PC-3 (cell line): ENCODE measurements at regions not wholly inside any gene's neighbourhood (a gene's known extent, or its start where the extent isn't known, plus 50 kb on each side); places are given as distances from the start of the nearest gene placed in this dataset.

Source experiments
- EZH2 ChIP-seq: fragments of 300-600 bp; sonication (generic); IDR thresholded peaks from one replicate; pipeline ENCODE4 v1.6.1; 2017; ENCODE audit warnings: antibody characterized with exemption, mild to moderate bottlenecking, low read length; ENCODE audit not compliant: unreplicated experiment
- TF ChIP-seq, protein P1 (sequence below): fragments of 300-600 bp; sonication (generic); conservative IDR thresholded peaks from 2 replicates; pipeline ENCODE4 v1.5.1; 2017; ENCODE audit warnings: antibody characterized with exemption, low read depth, mild to moderate bottlenecking, low read length

DNA sequence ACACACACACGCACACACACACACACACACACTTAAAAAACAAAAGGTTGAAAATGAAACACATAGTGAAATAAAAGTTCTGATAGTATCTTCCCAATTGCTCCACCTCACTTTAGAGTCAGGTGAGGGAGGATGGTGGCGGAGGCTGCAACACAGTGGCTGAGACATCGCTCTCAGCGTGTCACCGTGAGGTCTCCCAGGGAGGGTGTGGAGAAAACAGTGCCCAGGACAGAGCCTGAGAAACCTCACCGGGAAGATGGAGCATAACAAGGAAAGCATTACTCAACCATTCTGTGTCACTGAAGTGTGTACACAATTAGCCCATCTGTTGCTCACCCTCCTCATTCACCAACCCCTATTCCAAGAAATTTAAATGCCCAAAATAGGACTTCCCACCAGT is 111.4 kb upstream of the USP29 start:
- TF ChIP-seq, protein P1, sequence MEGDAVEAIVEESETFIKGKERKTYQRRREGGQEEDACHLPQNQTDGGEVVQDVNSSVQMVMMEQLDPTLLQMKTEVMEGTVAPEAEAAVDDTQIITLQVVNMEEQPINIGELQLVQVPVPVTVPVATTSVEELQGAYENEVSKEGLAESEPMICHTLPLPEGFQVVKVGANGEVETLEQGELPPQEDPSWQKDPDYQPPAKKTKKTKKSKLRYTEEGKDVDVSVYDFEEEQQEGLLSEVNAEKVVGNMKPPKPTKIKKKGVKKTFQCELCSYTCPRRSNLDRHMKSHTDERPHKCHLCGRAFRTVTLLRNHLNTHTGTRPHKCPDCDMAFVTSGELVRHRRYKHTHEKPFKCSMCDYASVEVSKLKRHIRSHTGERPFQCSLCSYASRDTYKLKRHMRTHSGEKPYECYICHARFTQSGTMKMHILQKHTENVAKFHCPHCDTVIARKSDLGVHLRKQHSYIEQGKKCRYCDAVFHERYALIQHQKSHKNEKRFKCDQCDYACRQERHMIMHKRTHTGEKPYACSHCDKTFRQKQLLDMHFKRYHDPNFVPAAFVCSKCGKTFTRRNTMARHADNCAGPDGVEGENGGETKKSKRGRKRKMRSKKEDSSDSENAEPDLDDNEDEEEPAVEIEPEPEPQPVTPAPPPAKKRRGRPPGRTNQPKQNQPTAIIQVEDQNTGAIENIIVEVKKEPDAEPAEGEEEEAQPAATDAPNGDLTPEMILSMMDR, result no peak
- no peak for TF ChIP-seq EZH2
